ENCODE measurements at regions not wholly inside any gene's neighbourhood (a gene's known extent, or its start where the extent isn't known, plus 50 kb on each side); places are given as distances from the start of the nearest gene placed in this dataset.

DNA sequence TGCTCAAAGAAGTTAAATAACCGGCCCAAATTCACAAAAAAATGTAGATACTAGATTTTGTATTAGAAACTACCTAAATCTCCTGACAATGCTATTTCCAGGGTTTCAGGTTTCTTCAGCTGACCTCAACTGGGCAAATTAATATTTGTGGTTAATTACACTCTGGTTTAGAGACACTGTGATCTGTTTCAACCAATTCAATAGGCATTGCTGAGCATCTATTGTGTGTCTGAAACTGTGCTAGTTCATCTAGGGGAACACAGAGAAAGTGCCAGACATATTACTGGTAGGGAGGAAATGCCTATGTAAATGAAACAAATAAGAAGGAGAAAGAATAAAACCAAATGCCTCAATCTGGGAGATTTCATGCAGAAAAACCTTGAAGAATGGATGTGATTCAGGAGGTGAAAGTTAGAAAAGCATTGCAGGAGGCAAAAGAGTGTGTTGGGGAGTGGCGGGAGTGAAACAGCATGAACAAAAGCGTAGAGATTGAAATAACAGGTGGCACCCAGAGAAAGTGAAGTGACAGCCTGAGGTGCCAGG, 51.3 kb upstream of the IVNS1ABP start:
- no peak for DNase-seq (ENCODE audit: low spot score)
- TF ChIP-seq, protein P1, sequence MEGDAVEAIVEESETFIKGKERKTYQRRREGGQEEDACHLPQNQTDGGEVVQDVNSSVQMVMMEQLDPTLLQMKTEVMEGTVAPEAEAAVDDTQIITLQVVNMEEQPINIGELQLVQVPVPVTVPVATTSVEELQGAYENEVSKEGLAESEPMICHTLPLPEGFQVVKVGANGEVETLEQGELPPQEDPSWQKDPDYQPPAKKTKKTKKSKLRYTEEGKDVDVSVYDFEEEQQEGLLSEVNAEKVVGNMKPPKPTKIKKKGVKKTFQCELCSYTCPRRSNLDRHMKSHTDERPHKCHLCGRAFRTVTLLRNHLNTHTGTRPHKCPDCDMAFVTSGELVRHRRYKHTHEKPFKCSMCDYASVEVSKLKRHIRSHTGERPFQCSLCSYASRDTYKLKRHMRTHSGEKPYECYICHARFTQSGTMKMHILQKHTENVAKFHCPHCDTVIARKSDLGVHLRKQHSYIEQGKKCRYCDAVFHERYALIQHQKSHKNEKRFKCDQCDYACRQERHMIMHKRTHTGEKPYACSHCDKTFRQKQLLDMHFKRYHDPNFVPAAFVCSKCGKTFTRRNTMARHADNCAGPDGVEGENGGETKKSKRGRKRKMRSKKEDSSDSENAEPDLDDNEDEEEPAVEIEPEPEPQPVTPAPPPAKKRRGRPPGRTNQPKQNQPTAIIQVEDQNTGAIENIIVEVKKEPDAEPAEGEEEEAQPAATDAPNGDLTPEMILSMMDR (IDR thresholded peaks at IDR 0.05; ENCODE audit: borderline replicate concordance, control extremely low read depth, extremely low read depth, insufficient read depth, missing control alignments) = no peak
- in situ Hi-C loops (cut with MboI; ENCODE audit: low sequenced_read_pairs, unreplicated experiment) = no loop called here

DNA sequence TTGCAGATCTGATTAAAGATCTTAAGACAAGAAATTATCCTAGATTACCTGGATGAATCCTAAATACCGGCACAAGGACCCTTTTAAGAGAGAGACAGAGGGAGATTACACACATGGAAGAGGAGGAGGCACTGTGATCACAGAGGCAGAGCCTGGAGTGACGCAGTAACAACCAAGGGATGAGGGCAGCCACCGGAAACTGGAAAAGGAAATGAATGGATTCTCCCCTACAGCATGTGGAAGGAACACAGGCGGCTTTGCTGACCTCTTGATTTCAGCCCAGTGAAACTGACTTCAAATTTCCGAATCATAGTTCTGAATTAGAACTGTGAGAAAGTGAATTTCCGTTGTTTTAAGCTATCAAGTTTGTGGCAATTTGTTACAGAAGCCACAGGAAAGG, 50.2 kb upstream of the IVNS1ABP start:
- in situ Hi-C loops (cut with MboI; ENCODE audit: low sequenced_read_pairs, unreplicated experiment) = no loop called here
- TF ChIP-seq, protein P1 (IDR thresholded peaks at IDR 0.05; ENCODE audit: borderline replicate concordance, control extremely low read depth, extremely low read depth, insufficient read depth, missing control alignments) = no peak
- no peak for DNase-seq (ENCODE audit: low spot score)
